Naive thymus-derived CD8-positive, alpha-beta T cell (primary cell): ENCODE measurements at regions not wholly inside any gene's neighbourhood (a gene's known extent, or its start where the extent isn't known, plus 50 kb on each side); places are given as distances from the start of the nearest gene placed in this dataset.

Source experiments
- ATAC-seq, 2 donors: fragments of 150-1000 bp; cut with Tn5 transposase in 1 of 2; sonication (Bioruptor Pico), chemical (Tn5 transposase) in 1 of 2; 1 replicate in 1 of 2; 2 replicates in 1 of 2; pipeline ENCODE4 v1.10.0; 2021; ENCODE audit warnings: mild to moderate bottlenecking in 2 of 2, moderate library complexity in 2 of 2
- POLR2A ChIA-PET: fragments of 350-600 bp; sonication (Branson Sonifier 250); formaldehyde crosslinking; loops from one replicate; lab custom pipeline; 2021; ENCODE audit warnings: antibody characterized with exemption; lab: Charles Lee
- DNase-seq, 10 donors: peaks; one replicate each; pipeline versions ENCODE4 v3.0.0 to v3.0.0-alpha.2; 2020 to 2022
- H3K27ac Mint-ChIP-seq, 10 donors: one replicate each; pipeline ENCODE4 v1.8.0; 2020 to 2022; ENCODE audit warnings: mild to moderate bottlenecking in 10 of 10, mixed read lengths in 10 of 10, moderate library complexity in 4 of 10, inconsistent platforms in 1 of 10
- H3K27me3 Mint-ChIP-seq, 5 donors: one replicate each; pipeline ENCODE4 v1.8.0; 2021 to 2022; ENCODE audit warnings: mixed read lengths in 5 of 5
- H3K36me3 Mint-ChIP-seq, 3 donors: one replicate each; pipeline ENCODE4 v1.8.0; 2020 to 2022; ENCODE audit warnings: mixed read lengths in 3 of 3, mild to moderate bottlenecking in 2 of 3, inconsistent platforms in 1 of 3
- H3K4me1 Mint-ChIP-seq, 4 donors: one replicate each; pipeline ENCODE4 v1.8.0; 2021 to 2022; ENCODE audit warnings: mixed read lengths in 4 of 4
- H3K4me3 Mint-ChIP-seq, 10 donors: one replicate each; pipeline ENCODE4 v1.8.0; 2020 to 2022; ENCODE audit warnings: mild to moderate bottlenecking in 10 of 10, mixed read lengths in 10 of 10, moderate library complexity in 6 of 10, inconsistent platforms in 1 of 10
- H3K9me3 Mint-ChIP-seq, 9 donors: one replicate each; pipeline ENCODE4 v1.8.0; 2020 to 2022; ENCODE audit warnings: mixed read lengths in 9 of 9, mild to moderate bottlenecking in 3 of 9, inconsistent platforms in 1 of 9, moderate library complexity in 1 of 9

- H3K36me3 Mint-ChIP-seq: no peaks in the 10 kb centered on the region
- H3K9me3 Mint-ChIP-seq: peaks cover 0 to 7% (median 0%) of the 10 kb centered on the region in 9 donors
- H3K27ac Mint-ChIP-seq: peak overlapping the region in 1 of 10 donors; percentile 36
- DNase-seq (no peak), ATAC-seq (no peak)
- no peak overlapping the region for H3K4me3 Mint-ChIP-seq
- POLR2A ChIA-PET: no interaction called here
- H3K27me3 Mint-ChIP-seq: peaks cover 0 to 12% (median 6%) of the 10 kb centered on the region in 5 donors
- no peaks in the 10 kb centered on the region for H3K4me1 Mint-ChIP-seq
Measured at GRCh38 chr9:109600142-109600541, 102.0 kb upstream of the PTPN3 start.

GRCh38 chr9:109601181-109601580 lies 103.1 kb upstream of the PTPN3 start:
- Mint-ChIP-seq H3K9me3 (peaks cover 0 to 7% (median 0%) of the 10 kb centered on the region in 9 donors), H3K27me3 (peaks cover 0 to 12% (median 6%) of the 10 kb centered on the region in 5 donors), H3K4me3 (no peak overlapping the region), H3K36me3 (no peaks in the 10 kb centered on the region), H3K27ac (no peak overlapping the region), H3K4me1 (no peaks in the 10 kb centered on the region)
- ATAC-seq (no peak), DNase-seq (no peak)
- POLR2A ChIA-PET: no interaction called here

- Mint-ChIP-seq H3K27ac (no peak overlapping the region), H3K4me1 (no peaks in the 10 kb centered on the region), H3K36me3 (no peaks in the 10 kb centered on the region), H3K27me3 (peaks cover 0 to 12% (median 6%) of the 10 kb centered on the region in 5 donors), H3K9me3 (peaks cover 0 to 5% (median 0%) of the 10 kb centered on the region in 9 donors), H3K4me3 (no peak overlapping the region)
- POLR2A ChIA-PET: no interaction called here
- DNase-seq: no peak
- ATAC-seq: no peak
Measured at GRCh38 chr9:109602987-109603386, 104.9 kb upstream of the PTPN3 start.

- Mint-ChIP-seq H3K4me1 (no peaks in the 10 kb centered on the region), H3K4me3 (no peak overlapping the region), H3K9me3 (peaks cover 0 to 5% (median 0%) of the 10 kb centered on the region in 9 donors), H3K27me3 (peaks cover 0 to 12% (median 6%) of the 10 kb centered on the region in 5 donors), H3K36me3 (no peaks in the 10 kb centered on the region), H3K27ac (no peak overlapping the region)
- POLR2A ChIA-PET: no interaction called here
- DNase-seq (no peak), ATAC-seq (no peak)
Measured at GRCh38 chr9:109604131-109604530, 106.0 kb upstream of the PTPN3 start.

GRCh38 chr9:109604781-109605180 lies 106.7 kb upstream of the PTPN3 start:
- Mint-ChIP-seq H3K4me1 (no peaks in the 10 kb centered on the region), H3K9me3 (peaks cover 0 to 5% (median 0%) of the 10 kb centered on the region in 9 donors), H3K4me3 (no peak overlapping the region), H3K36me3 (no peaks in the 10 kb centered on the region), H3K27me3 (peaks cover 0 to 12% (median 6%) of the 10 kb centered on the region in 5 donors), H3K27ac (no peak overlapping the region)
- POLR2A ChIA-PET: no interaction called here
- no peak for DNase-seq
- ATAC-seq: no peak

GRCh38 chr9:109609060-109609459 lies 111.0 kb upstream of the PTPN3 start:
- POLR2A ChIA-PET: no interaction called here
- Mint-ChIP-seq H3K9me3 (peaks cover 0 to 5% (median 0%) of the 10 kb centered on the region in 9 donors), H3K4me3 (no peak overlapping the region), H3K27me3 (peaks cover 0 to 12% (median 0%) of the 10 kb centered on the region in 5 donors), H3K27ac (no peak overlapping the region), H3K36me3 (no peaks in the 10 kb centered on the region), H3K4me1 (no peaks in the 10 kb centered on the region)
- no peak for DNase-seq
- ATAC-seq: no peak

- POLR2A ChIA-PET: no interaction called here
- no peak overlapping the region for H3K4me3 Mint-ChIP-seq
- H3K27me3 Mint-ChIP-seq: peaks cover 0 to 35% (median 7%) of the 10 kb centered on the region in 5 donors
- peaks cover 0 to 3% (median 0%) of the 10 kb centered on the region in 3 donors for H3K36me3 Mint-ChIP-seq
- no peak overlapping the region for H3K27ac Mint-ChIP-seq
- no peak for ATAC-seq
- peaks cover 0 to 42% (median 8%) of the 10 kb centered on the region in 9 donors for H3K9me3 Mint-ChIP-seq
- DNase-seq: no peak
- H3K4me1 Mint-ChIP-seq: no peaks in the 10 kb centered on the region
Measured at GRCh38 chr9:109616571-109617120, 118.5 kb upstream of the PTPN3 start.

GRCh38 chr9:109619310-109619709 lies 121.2 kb upstream of the PTPN3 start:
- DNase-seq (no peak), ATAC-seq (no peak)
- no peak overlapping the region for H3K27ac Mint-ChIP-seq
- POLR2A ChIA-PET: no interaction called here
- H3K4me3 Mint-ChIP-seq: no peak overlapping the region
- peaks cover 0 to 49% (median 10%) of the 10 kb centered on the region in 9 donors for H3K9me3 Mint-ChIP-seq
- H3K4me1 Mint-ChIP-seq: no peaks in the 10 kb centered on the region
- peaks cover 0 to 3% (median 0%) of the 10 kb centered on the region in 3 donors for H3K36me3 Mint-ChIP-seq
- H3K27me3 Mint-ChIP-seq: peaks cover 2 to 36% (median 9%) of the 10 kb centered on the region in 5 donors

GRCh38 chr9:109624143-109624542 lies 126.0 kb upstream of the PTPN3 start:
- POLR2A ChIA-PET: no interaction called here
- Mint-ChIP-seq H3K9me3 (peaks cover 0 to 16% (median 5%) of the 10 kb centered on the region in 9 donors), H3K36me3 (no peaks in the 10 kb centered on the region), H3K4me1 (no peaks in the 10 kb centered on the region), H3K4me3 (no peak overlapping the region), H3K27me3 (peaks cover 5 to 14% (median 11%) of the 10 kb centered on the region in 5 donors), H3K27ac (no peak overlapping the region)
- no peak for DNase-seq
- ATAC-seq: no peak

- peaks cover 0 to 16% (median 5%) of the 10 kb centered on the region in 9 donors for H3K9me3 Mint-ChIP-seq
- no peaks in the 10 kb centered on the region for H3K36me3 Mint-ChIP-seq
- H3K27ac Mint-ChIP-seq: no peak overlapping the region
- DNase-seq: no peak
- ATAC-seq: no peak
- POLR2A ChIA-PET: no interaction called here
- H3K27me3 Mint-ChIP-seq: peaks cover 6 to 17% (median 13%) of the 10 kb centered on the region in 5 donors
- H3K4me3 Mint-ChIP-seq: no peak overlapping the region
- no peaks in the 10 kb centered on the region for H3K4me1 Mint-ChIP-seq
Measured at GRCh38 chr9:109624896-109625295, 126.8 kb upstream of the PTPN3 start.

- no peaks in the 10 kb centered on the region for H3K4me1 Mint-ChIP-seq
- H3K27me3 Mint-ChIP-seq: peaks cover 4 to 19% (median 7%) of the 10 kb centered on the region in 5 donors
- H3K36me3 Mint-ChIP-seq: peaks cover 0 to 3% (median 0%) of the 10 kb centered on the region in 3 donors
Measured at GRCh38 chr9:109627042-109627441, 128.9 kb upstream of the PTPN3 start.

GRCh38 chr9:109629615-109630014 lies 131.5 kb upstream of the PTPN3 start:
- Mint-ChIP-seq H3K27me3 (peaks cover 0 to 16% (median 7%) of the 10 kb centered on the region in 5 donors), H3K4me1 (no peaks in the 10 kb centered on the region), H3K9me3 (peaks cover 0 to 14% (median 6%) of the 10 kb centered on the region in 9 donors), H3K4me3 (no peak overlapping the region), H3K36me3 (peaks cover 0 to 4% (median 0%) of the 10 kb centered on the region in 3 donors), H3K27ac (peak overlapping the region in 1 of 10 donors; percentile 3)
- POLR2A ChIA-PET: no interaction called here
- ATAC-seq: no peak
- DNase-seq: no peak

More at GRCh38 chr9:109627042-109627441, 128.9 kb upstream of the PTPN3 start:
- no peak overlapping the region for H3K4me3 Mint-ChIP-seq
- peak overlapping the region in 1 of 10 donors; percentile 83 for H3K27ac Mint-ChIP-seq
- POLR2A ChIA-PET: no interaction called here
- ATAC-seq: no peak
- no peak for DNase-seq
- H3K9me3 Mint-ChIP-seq: peaks cover 0 to 13% (median 2%) of the 10 kb centered on the region in 9 donors

- POLR2A ChIA-PET: no interaction called here
- Mint-ChIP-seq H3K9me3 (peaks cover 0 to 9% (median 4%) of the 10 kb centered on the region in 9 donors), H3K4me1 (no peaks in the 10 kb centered on the region)
Measured at GRCh38 chr9:109632817-109633216, 134.7 kb upstream of the PTPN3 start.

More at GRCh38 chr9:109632817-109633216, 134.7 kb upstream of the PTPN3 start:
- peaks cover 11 to 19% (median 13%) of the 10 kb centered on the region in 5 donors for H3K27me3 Mint-ChIP-seq
- DNase-seq: no peak
- no peak overlapping the region for H3K4me3 Mint-ChIP-seq
- ATAC-seq: no peak
- H3K36me3 Mint-ChIP-seq: peaks cover 0 to 4% (median 0%) of the 10 kb centered on the region in 3 donors
- H3K27ac Mint-ChIP-seq: no peak overlapping the region
